ENCODE measurements at regions not wholly inside any gene's neighbourhood (a gene's known extent, or its start where the extent isn't known, plus 50 kb on each side); places are given as distances from the start of the nearest gene placed in this dataset.

- WGBS, 2 donors, result 26 to 29% methylated on average over 6 of the region's 6 CpGs
- no peak overlapping the region for H3K27ac ChIP-seq
- no peak for TF ChIP-seq EP300 (IDR thresholded peaks at IDR 0.05)
- no peak for TF ChIP-seq CTCF (IDR thresholded peaks at IDR 0.05)
- TF ChIP-seq POLR2A (IDR thresholded peaks at IDR 0.05), result no peak
- H3K4me1 ChIP-seq, result peaks cover 0 to 13% (median 0%) of the 10 kb centered on the region in 4 donors
- H3K36me3 ChIP-seq, result no peaks in the 10 kb centered on the region
- peak in 1 of 2 donors; percentile 16 for DNase-seq (ENCODE audit: low spot score in 2 of 2)
- no peak overlapping the region for H3K4me3 ChIP-seq
- no peaks in the 10 kb centered on the region for H3K9me3 ChIP-seq
- no peaks in the 10 kb centered on the region for H3K27me3 ChIP-seq
Measured at GRCh38 chr5:96226941-96227552, 206.0 kb downstream of the PCSK1 start.

GRCh38 chr5:96222129-96222528 is 210.9 kb downstream of the PCSK1 start:
- no peak overlapping the region for H3K27ac ChIP-seq
- WGBS, 2 donors, result 66 to 77% methylated on average over 2 of the region's 2 CpGs
- H3K4me3 ChIP-seq, result no peak overlapping the region
- no peaks in the 10 kb centered on the region for H3K27me3 ChIP-seq
- peaks cover 0 to 7% (median 0%) of the 10 kb centered on the region in 4 donors for H3K4me1 ChIP-seq
- H3K9me3 ChIP-seq, result no peaks in the 10 kb centered on the region
- DNase-seq (ENCODE audit: low spot score in 2 of 2), result no peak
- no peaks in the 10 kb centered on the region for H3K36me3 ChIP-seq
- TF ChIP-seq CTCF (IDR thresholded peaks at IDR 0.05) (no peak), EP300 (IDR thresholded peaks at IDR 0.05) (no peak), POLR2A (IDR thresholded peaks at IDR 0.05) (no peak)

- H3K4me3 ChIP-seq, result no peak overlapping the region
- H3K4me1 ChIP-seq, result no peaks in the 10 kb centered on the region
- H3K9me3 ChIP-seq, result no peaks in the 10 kb centered on the region
- H3K27ac ChIP-seq, result no peak overlapping the region
- TF ChIP-seq CTCF (IDR thresholded peaks at IDR 0.05) (no peak), EP300 (IDR thresholded peaks at IDR 0.05) (no peak), POLR2A (IDR thresholded peaks at IDR 0.05) (no peak)
- WGBS, 2 donors, result 83 to 85% methylated on average over 4 of the region's 4 CpGs
- no peaks in the 10 kb centered on the region for H3K36me3 ChIP-seq
- no peak for DNase-seq (ENCODE audit: low spot score in 2 of 2)
- no peaks in the 10 kb centered on the region for H3K27me3 ChIP-seq
Measured at GRCh38 chr5:96220610-96221390, 212.2 kb downstream of the PCSK1 start.

- Histone ChIP-seq H3K36me3 (no peaks in the 10 kb centered on the region), H3K27ac (no peak overlapping the region), H3K4me3 (no peak overlapping the region), H3K9me3 (no peaks in the 10 kb centered on the region), H3K4me1 (no peaks in the 10 kb centered on the region), H3K27me3 (no peaks in the 10 kb centered on the region)
- no peak for TF ChIP-seq POLR2A (IDR thresholded peaks at IDR 0.05)
- TF ChIP-seq CTCF (IDR thresholded peaks at IDR 0.05), result no peak
- no peak for TF ChIP-seq EP300 (IDR thresholded peaks at IDR 0.05)
- 72 to 78% methylated on average over 4 of the region's 4 CpGs for WGBS, 2 donors
- no peak for DNase-seq (ENCODE audit: low spot score in 2 of 2)
Measured at GRCh38 chr5:96219580-96220281, 213.3 kb downstream of the PCSK1 start.

- no peak for TF ChIP-seq EP300 (IDR thresholded peaks at IDR 0.05)
- no peak for TF ChIP-seq POLR2A (IDR thresholded peaks at IDR 0.05)
- TF ChIP-seq CTCF (IDR thresholded peaks at IDR 0.05), result no peak
- Histone ChIP-seq H3K4me1 (no peaks in the 10 kb centered on the region), H3K27ac (no peak overlapping the region), H3K4me3 (no peak overlapping the region), H3K27me3 (no peaks in the 10 kb centered on the region), H3K9me3 (no peaks in the 10 kb centered on the region), H3K36me3 (no peaks in the 10 kb centered on the region)
- WGBS, 2 donors, result 67 to 72% methylated on average over 3 of the region's 3 CpGs
- DNase-seq (ENCODE audit: low spot score in 2 of 2), result no peak
Measured at GRCh38 chr5:96218653-96219052, 214.4 kb downstream of the PCSK1 start.

Data from tibial nerve (tissue), 4 donors.